ENCODE measurements at regions not wholly inside any gene's neighbourhood (a gene's known extent, or its start where the extent isn't known, plus 50 kb on each side); places are given as distances from the start of the nearest gene placed in this dataset.
"Not testable (repeated sequence)": the region's sequence is repeated elsewhere in the genome, so short reads cannot be mapped to it uniquely, and the experiment has no call there.

- H3K36me3 ChIP-seq (ENCODE audit: control insufficient read depth in 2 of 2, insufficient read depth in 2 of 2, low read length in 2 of 2) = no peaks in the 10 kb centered on the region
- no peak overlapping the region for H3K9ac ChIP-seq (ENCODE audit: low read depth in 1 of 2, low read length in 2 of 2)
- H3K9me3 ChIP-seq (ENCODE audit: control insufficient read depth in 2 of 2, low read length in 2 of 2) = peaks cover 0 to 3% of the 10 kb centered on the region in 2 donors
- no peaks in the 10 kb centered on the region for H3K27me3 ChIP-seq (ENCODE audit: control insufficient read depth in 2 of 2, insufficient read depth in 2 of 2, low read length in 2 of 2)
- no peak overlapping the region for H3K27ac ChIP-seq (ENCODE audit: low read depth in 2 of 2, low read length in 2 of 2)
- no peak overlapping the region for H3K4me3 ChIP-seq (ENCODE audit: low read length in 2 of 2)
- no peaks in the 10 kb centered on the region for H3K4me1 ChIP-seq (ENCODE audit: control insufficient read depth in 2 of 2, insufficient read depth in 2 of 2, low read length in 2 of 2)
Observed at GRCh38 chr13:83453723-83454122, 428.6 kb downstream of the SLITRK1 start.

GRCh38 chr13:83453300-83453699 lies 429.0 kb downstream of the SLITRK1 start:
- Histone ChIP-seq H3K9ac (ENCODE audit: low read depth in 1 of 2, low read length in 2 of 2) (no peak overlapping the region), H3K27ac (ENCODE audit: low read depth in 2 of 2, low read length in 2 of 2) (no peak overlapping the region), H3K27me3 (ENCODE audit: control insufficient read depth in 2 of 2, insufficient read depth in 2 of 2, low read length in 2 of 2) (no peaks in the 10 kb centered on the region), H3K9me3 (ENCODE audit: control insufficient read depth in 2 of 2, low read length in 2 of 2) (peaks cover 0 to 3% of the 10 kb centered on the region in 2 donors), H3K4me3 (ENCODE audit: low read length in 2 of 2) (no peak overlapping the region), H3K4me1 (ENCODE audit: control insufficient read depth in 2 of 2, insufficient read depth in 2 of 2, low read length in 2 of 2) (no peaks in the 10 kb centered on the region), H3K36me3 (ENCODE audit: control insufficient read depth in 2 of 2, insufficient read depth in 2 of 2, low read length in 2 of 2) (no peaks in the 10 kb centered on the region)

GRCh38 chr13:83452292-83452950 lies 429.9 kb downstream of the SLITRK1 start:
- Histone ChIP-seq H3K9me3 (ENCODE audit: control insufficient read depth in 2 of 2, low read length in 2 of 2) (peaks cover 0 to 3% of the 10 kb centered on the region in 2 donors), H3K4me3 (ENCODE audit: low read length in 2 of 2) (no peak overlapping the region), H3K27me3 (ENCODE audit: control insufficient read depth in 2 of 2, insufficient read depth in 2 of 2, low read length in 2 of 2) (no peaks in the 10 kb centered on the region), H3K4me1 (ENCODE audit: control insufficient read depth in 2 of 2, insufficient read depth in 2 of 2, low read length in 2 of 2) (no peaks in the 10 kb centered on the region), H3K27ac (ENCODE audit: low read depth in 2 of 2, low read length in 2 of 2) (no peak overlapping the region), H3K36me3 (ENCODE audit: control insufficient read depth in 2 of 2, insufficient read depth in 2 of 2, low read length in 2 of 2) (no peaks in the 10 kb centered on the region), H3K9ac (ENCODE audit: low read depth in 1 of 2, low read length in 2 of 2) (no peak overlapping the region)

GRCh38 chr13:83450591-83450990 lies 431.7 kb downstream of the SLITRK1 start:
- no peaks in the 10 kb centered on the region for H3K27me3 ChIP-seq (ENCODE audit: control insufficient read depth in 2 of 2, insufficient read depth in 2 of 2, low read length in 2 of 2)
- no peak overlapping the region for H3K4me3 ChIP-seq (ENCODE audit: low read length in 2 of 2)
- no peak overlapping the region for H3K27ac ChIP-seq (ENCODE audit: low read depth in 2 of 2, low read length in 2 of 2)
- H3K36me3 ChIP-seq (ENCODE audit: control insufficient read depth in 2 of 2, insufficient read depth in 2 of 2, low read length in 2 of 2) = no peaks in the 10 kb centered on the region
- H3K9me3 ChIP-seq (ENCODE audit: control insufficient read depth in 2 of 2, low read length in 2 of 2) = peaks cover 0 to 3% of the 10 kb centered on the region in 2 donors
- H3K4me1 ChIP-seq (ENCODE audit: control insufficient read depth in 2 of 2, insufficient read depth in 2 of 2, low read length in 2 of 2) = no peaks in the 10 kb centered on the region
- no peak overlapping the region for H3K9ac ChIP-seq (ENCODE audit: low read depth in 1 of 2, low read length in 2 of 2)

GRCh38 chr13:83449668-83450395 lies 432.4 kb downstream of the SLITRK1 start:
- Histone ChIP-seq H3K4me1 (ENCODE audit: control insufficient read depth in 2 of 2, insufficient read depth in 2 of 2, low read length in 2 of 2) (no peaks in the 10 kb centered on the region), H3K4me3 (ENCODE audit: low read length in 2 of 2) (no peak overlapping the region), H3K27me3 (ENCODE audit: control insufficient read depth in 2 of 2, insufficient read depth in 2 of 2, low read length in 2 of 2) (no peaks in the 10 kb centered on the region), H3K27ac (ENCODE audit: low read depth in 2 of 2, low read length in 2 of 2) (no peak overlapping the region), H3K9me3 (ENCODE audit: control insufficient read depth in 2 of 2, low read length in 2 of 2) (peaks cover 0 to 3% of the 10 kb centered on the region in 2 donors), H3K9ac (ENCODE audit: low read depth in 1 of 2, low read length in 2 of 2) (no peak overlapping the region), H3K36me3 (ENCODE audit: control insufficient read depth in 2 of 2, insufficient read depth in 2 of 2, low read length in 2 of 2) (no peaks in the 10 kb centered on the region)

- H3K9me3 ChIP-seq (ENCODE audit: control insufficient read depth in 2 of 2, low read length in 2 of 2) = peaks cover 0 to 3% of the 10 kb centered on the region in 2 donors
- no peaks in the 10 kb centered on the region for H3K36me3 ChIP-seq (ENCODE audit: control insufficient read depth in 2 of 2, insufficient read depth in 2 of 2, low read length in 2 of 2)
- no peaks in the 10 kb centered on the region for H3K27me3 ChIP-seq (ENCODE audit: control insufficient read depth in 2 of 2, insufficient read depth in 2 of 2, low read length in 2 of 2)
- H3K4me3 ChIP-seq (ENCODE audit: low read length in 2 of 2) = no peak overlapping the region
- H3K4me1 ChIP-seq (ENCODE audit: control insufficient read depth in 2 of 2, insufficient read depth in 2 of 2, low read length in 2 of 2) = no peaks in the 10 kb centered on the region
- H3K27ac ChIP-seq (ENCODE audit: low read depth in 2 of 2, low read length in 2 of 2) = no peak overlapping the region
- no peak overlapping the region for H3K9ac ChIP-seq (ENCODE audit: low read depth in 1 of 2, low read length in 2 of 2)
Observed at GRCh38 chr13:83440465-83440864, 441.8 kb downstream of the SLITRK1 start.

- not testable (repeated sequence) for H3K9ac ChIP-seq (ENCODE audit: low read depth in 1 of 2, low read length in 2 of 2); H3K4me1 ChIP-seq (ENCODE audit: control insufficient read depth in 2 of 2, insufficient read depth in 2 of 2, low read length in 2 of 2); H3K4me3 ChIP-seq (ENCODE audit: low read length in 2 of 2); H3K27me3 ChIP-seq (ENCODE audit: control insufficient read depth in 2 of 2, insufficient read depth in 2 of 2, low read length in 2 of 2); H3K36me3 ChIP-seq (ENCODE audit: control insufficient read depth in 2 of 2, insufficient read depth in 2 of 2, low read length in 2 of 2); H3K27ac ChIP-seq (ENCODE audit: low read depth in 2 of 2, low read length in 2 of 2); H3K9me3 ChIP-seq (ENCODE audit: control insufficient read depth in 2 of 2, low read length in 2 of 2)
Observed at GRCh38 chr13:83439464-83439863, 442.8 kb downstream of the SLITRK1 start.

- Histone ChIP-seq H3K4me3 (ENCODE audit: low read length in 2 of 2) (no peak overlapping the region), H3K9me3 (ENCODE audit: control insufficient read depth in 2 of 2, low read length in 2 of 2) (peaks cover 0 to 2% of the 10 kb centered on the region in 2 donors), H3K27ac (ENCODE audit: low read depth in 2 of 2, low read length in 2 of 2) (no peak overlapping the region), H3K9ac (ENCODE audit: low read depth in 1 of 2, low read length in 2 of 2) (no peak overlapping the region), H3K27me3 (ENCODE audit: control insufficient read depth in 2 of 2, insufficient read depth in 2 of 2, low read length in 2 of 2) (no peaks in the 10 kb centered on the region), H3K4me1 (ENCODE audit: control insufficient read depth in 2 of 2, insufficient read depth in 2 of 2, low read length in 2 of 2) (no peaks in the 10 kb centered on the region), H3K36me3 (ENCODE audit: control insufficient read depth in 2 of 2, insufficient read depth in 2 of 2, low read length in 2 of 2) (no peaks in the 10 kb centered on the region)
Observed at GRCh38 chr13:83423861-83424260, 458.4 kb downstream of the SLITRK1 start.

GRCh38 chr13:83423381-83423780 lies 458.9 kb downstream of the SLITRK1 start:
- H3K27ac ChIP-seq (ENCODE audit: low read depth in 2 of 2, low read length in 2 of 2) = no peak overlapping the region
- no peaks in the 10 kb centered on the region for H3K27me3 ChIP-seq (ENCODE audit: control insufficient read depth in 2 of 2, insufficient read depth in 2 of 2, low read length in 2 of 2)
- H3K36me3 ChIP-seq (ENCODE audit: control insufficient read depth in 2 of 2, insufficient read depth in 2 of 2, low read length in 2 of 2) = no peaks in the 10 kb centered on the region
- no peak overlapping the region for H3K9ac ChIP-seq (ENCODE audit: low read depth in 1 of 2, low read length in 2 of 2)
- H3K4me1 ChIP-seq (ENCODE audit: control insufficient read depth in 2 of 2, insufficient read depth in 2 of 2, low read length in 2 of 2) = no peaks in the 10 kb centered on the region
- H3K9me3 ChIP-seq (ENCODE audit: control insufficient read depth in 2 of 2, low read length in 2 of 2) = peaks cover 0 to 2% of the 10 kb centered on the region in 2 donors
- H3K4me3 ChIP-seq (ENCODE audit: low read length in 2 of 2) = no peak overlapping the region

GRCh38 chr13:83414393-83414792 lies 467.9 kb downstream of the SLITRK1 start:
- Histone ChIP-seq H3K4me1 (ENCODE audit: control insufficient read depth in 2 of 2, insufficient read depth in 2 of 2, low read length in 2 of 2) (no peaks in the 10 kb centered on the region), H3K4me3 (ENCODE audit: low read length in 2 of 2) (no peak overlapping the region)

More at GRCh38 chr13:83414393-83414792, 467.9 kb downstream of the SLITRK1 start:
- Histone ChIP-seq H3K9ac (ENCODE audit: low read depth in 1 of 2, low read length in 2 of 2) (no peak overlapping the region), H3K36me3 (ENCODE audit: control insufficient read depth in 2 of 2, insufficient read depth in 2 of 2, low read length in 2 of 2) (no peaks in the 10 kb centered on the region), H3K27me3 (ENCODE audit: control insufficient read depth in 2 of 2, insufficient read depth in 2 of 2, low read length in 2 of 2) (no peaks in the 10 kb centered on the region), H3K9me3 (ENCODE audit: control insufficient read depth in 2 of 2, low read length in 2 of 2) (no peaks in the 10 kb centered on the region), H3K27ac (ENCODE audit: low read depth in 2 of 2, low read length in 2 of 2) (no peak overlapping the region)

Measured in mucosa of rectum (tissue), 2 donors.